ENCODE measurements at regions not wholly inside any gene's neighbourhood (a gene's known extent, or its start where the extent isn't known, plus 50 kb on each side); places are given as distances from the start of the nearest gene placed in this dataset.

- no peak for DNase-seq (ENCODE audit: low read depth in 2 of 2, low spot score in 1 of 2)
These were observed 279.0 kb downstream of the PTPRU start for GRCh38 chr1:29515170-29515955.

DNA sequence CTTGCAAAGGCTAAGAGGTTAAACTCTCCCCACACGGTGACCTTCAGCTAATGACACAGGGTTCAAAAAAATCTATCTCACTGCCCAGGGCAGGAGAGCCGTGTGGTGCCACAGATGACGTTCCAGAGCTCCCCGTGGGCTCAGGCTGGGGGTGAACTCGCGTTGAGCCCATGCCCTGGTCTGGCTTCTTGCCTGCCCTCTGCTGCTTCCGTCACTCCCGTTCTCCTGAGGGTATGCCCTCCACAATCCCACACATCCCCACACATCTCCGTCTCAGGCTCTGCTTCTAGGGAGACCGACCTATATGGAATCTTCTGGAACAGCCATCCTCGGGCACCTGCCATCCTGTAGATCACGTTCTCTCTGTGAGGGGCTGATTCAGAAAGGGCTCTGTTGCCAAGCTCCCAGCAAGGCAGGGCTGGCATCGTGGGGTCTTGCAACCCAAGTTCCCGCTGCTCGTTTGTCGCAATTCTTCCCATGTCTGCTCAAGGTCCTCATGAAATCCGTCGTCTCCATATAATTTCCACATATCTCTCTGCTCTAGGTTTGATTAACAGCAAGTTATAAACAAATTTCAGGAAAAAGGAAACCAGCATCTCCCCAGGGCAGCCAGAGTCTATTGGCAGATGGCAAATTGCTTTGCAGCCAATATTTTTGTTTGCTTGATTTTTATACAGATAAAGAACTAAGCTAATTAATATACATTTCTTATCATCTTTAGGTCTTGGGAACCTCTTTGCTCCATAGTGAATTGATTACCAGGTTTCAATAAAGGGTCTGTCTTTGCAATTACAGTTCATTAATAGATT is 278.2 kb downstream of the PTPRU start:
- DNase-seq (ENCODE audit: low read depth in 2 of 2, low spot score in 1 of 2): no peak

DNA sequence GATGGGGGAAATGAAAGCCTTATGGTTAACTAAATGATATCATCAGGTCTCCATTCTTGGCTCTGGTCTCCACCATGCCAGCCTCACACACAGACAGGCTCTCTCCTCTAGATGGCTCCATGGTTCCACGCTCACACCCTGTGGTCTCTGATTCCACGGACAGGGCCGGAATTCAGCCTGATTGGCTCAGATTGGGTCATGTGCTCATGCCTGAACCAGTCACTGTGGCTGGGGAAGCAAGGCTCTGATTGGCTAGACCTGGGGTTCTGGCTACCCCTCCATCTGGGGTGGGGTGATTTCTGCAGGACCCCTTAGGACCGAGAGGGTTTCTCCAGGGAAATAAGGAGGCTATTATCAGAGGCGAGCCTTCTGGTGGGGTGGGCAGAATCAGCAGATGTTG is 277.0 kb downstream of the PTPRU start:
- no peak for DNase-seq (ENCODE audit: low read depth in 2 of 2, low spot score in 1 of 2)

DNA sequence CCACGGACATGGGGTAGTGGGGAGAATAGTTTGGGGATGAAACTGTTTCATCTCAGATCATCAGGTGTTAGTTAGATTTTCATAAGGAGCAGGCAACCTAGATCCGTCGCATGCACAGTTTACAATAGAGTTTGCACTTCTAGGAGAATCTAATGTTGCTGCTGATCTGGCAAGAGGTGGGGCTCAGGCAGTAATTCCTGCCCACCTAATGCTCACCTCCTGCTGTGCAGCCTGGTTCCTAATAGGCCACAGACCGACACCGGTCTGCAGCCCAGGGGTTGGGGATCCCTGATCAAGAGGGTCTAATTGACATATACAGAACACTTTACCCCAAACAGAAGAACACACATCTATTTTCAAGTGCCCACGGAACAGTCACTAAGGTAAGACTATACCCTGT is 275.1 kb downstream of the PTPRU start:
- no peak for DNase-seq (ENCODE audit: low read depth in 2 of 2, low spot score in 1 of 2)

- no peak for DNase-seq (ENCODE audit: low read depth in 2 of 2, low spot score in 1 of 2)
These were observed 272.3 kb downstream of the PTPRU start for GRCh38 chr1:29508458-29509107.

- no peak for DNase-seq (ENCODE audit: low read depth in 2 of 2, low spot score in 1 of 2)
These were observed 270.4 kb downstream of the PTPRU start for GRCh38 chr1:29506678-29507225.

DNA sequence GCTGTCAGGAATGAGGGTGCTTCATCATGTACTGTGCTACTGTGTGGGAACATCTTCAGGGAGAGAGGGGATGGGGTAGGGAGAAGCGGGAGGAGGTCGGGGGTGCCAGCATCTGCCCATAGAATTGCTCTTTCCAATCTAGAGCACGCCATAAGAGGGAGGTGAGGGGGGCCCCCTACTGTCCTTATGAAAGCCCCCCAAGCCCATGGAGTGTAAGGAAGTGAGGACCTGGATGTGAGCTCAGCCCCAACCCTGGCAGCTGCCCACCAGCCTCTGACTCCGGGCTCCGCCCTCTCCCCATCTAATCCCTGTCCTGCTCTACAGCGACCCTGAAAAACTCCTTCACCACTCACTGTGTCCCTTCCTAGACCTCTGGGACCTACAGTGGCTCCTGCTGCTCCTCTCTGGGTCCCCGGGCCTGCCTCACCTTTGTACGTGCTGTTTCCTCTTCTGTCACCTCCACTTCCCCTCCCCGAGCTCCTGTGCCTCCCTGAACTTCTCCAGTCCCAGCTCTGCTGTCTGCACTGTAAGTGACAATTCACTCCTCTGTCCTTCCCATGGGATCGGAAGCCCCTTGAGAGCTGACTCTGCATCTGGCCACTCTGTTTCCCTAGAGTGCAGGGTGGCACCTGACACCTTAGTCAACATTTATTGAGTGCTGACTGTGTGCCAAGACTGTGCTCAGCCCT is 269.4 kb downstream of the PTPRU start:
- DNase-seq (ENCODE audit: low read depth in 2 of 2, low spot score in 1 of 2): no peak

DNA sequence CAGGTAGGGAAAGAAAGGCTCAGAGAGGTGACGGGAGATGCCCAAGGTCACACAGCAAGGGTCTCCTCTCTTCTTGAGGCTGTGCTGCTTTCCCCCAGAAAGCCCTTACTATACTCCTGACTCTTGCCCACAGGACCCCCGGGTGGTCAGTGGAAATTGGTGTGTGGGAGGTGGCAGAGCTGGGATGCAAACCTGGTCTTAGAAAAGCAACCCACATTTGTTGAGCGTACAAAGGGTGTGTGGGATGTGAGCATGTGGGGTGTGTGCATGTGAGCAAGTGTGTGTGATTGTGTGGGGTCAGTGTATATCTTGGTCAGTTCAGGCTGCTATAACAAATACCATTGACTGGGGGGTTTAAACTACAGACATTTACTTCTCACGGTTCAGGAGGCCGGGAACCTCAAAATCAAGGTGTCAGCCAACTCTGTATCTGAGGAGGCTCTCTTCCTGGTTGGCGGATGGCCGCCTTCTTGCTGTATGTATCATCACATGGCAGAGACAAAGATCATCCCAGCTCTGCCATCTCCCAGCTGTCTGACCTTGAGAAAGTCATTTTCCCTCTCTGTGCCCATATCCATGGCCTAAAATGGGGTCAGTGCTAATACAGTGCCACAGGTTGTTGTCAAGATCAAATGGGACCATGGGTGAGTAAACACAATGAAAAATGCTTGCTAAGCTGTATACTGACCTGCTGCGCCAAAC is 268.5 kb downstream of the PTPRU start:
- no peak for DNase-seq (ENCODE audit: low read depth in 2 of 2, low spot score in 1 of 2)

DNA sequence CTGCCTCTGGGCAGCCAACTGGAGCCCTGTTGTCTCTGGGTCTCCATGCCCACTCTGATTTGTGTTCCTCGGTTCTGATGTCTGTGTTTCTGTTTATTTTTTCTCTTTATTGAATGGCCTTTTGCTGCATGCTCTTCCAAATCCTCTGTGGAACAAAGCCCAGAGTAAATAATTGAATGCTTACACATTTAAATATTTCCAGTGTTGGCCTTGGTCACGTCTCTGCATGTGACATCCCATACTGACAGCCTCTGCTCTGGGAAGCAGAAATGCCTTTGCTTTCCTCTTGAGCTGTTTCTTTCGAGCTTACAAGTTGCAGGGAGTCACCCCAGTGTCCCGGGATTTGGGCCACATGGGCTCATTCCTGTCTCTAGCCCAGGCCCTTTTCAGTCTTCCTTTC is 267.9 kb downstream of the PTPRU start:
- no peak for DNase-seq (ENCODE audit: low read depth in 2 of 2, low spot score in 1 of 2)

DNA sequence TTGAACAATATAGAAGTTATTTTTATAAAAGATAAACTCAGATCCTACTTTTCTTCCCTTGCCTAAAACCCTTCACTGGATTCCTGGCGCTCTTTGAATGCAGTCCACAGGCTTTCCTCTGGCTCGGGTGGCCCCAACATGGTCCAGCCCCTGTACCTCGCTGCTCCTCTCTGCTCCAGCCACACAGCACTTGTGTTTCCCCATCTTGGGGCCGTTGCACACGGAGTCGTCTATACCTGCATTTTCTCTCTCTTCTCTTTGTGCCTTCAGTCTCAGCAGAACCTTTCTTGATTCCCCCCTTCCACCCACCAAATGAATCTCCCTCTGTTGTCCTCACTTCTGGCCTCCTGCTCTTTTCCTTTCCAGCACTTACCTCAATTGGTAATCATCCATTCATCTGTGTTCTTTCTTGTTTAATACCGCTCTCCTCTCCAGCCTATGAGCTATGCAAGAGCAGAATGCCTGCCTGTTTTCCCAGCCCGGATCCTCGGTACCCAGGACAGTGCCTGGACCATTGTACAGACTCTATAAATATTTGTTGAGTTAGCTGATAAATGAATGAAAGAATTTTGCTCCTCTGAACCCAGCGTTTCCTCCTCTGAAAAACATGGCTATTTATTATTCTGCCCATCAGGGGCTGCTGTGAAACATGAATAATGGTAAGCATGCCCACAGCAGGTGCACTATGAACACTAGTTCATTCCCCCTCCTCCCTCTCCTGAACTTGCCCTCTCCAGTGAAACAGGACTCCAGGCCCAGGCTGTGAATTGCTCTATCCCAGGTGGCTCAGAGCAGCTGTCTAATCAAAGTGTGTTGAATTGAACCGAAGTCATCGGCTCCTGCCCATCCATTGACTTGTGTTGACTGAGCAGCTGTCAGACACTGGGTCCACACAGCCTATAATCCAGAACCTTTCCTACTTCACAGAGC is 266.9 kb downstream of the PTPRU start:
- DNase-seq (ENCODE audit: low read depth in 2 of 2, low spot score in 1 of 2): no peak

GRCh38 chr1:29502225-29502910 is 266.0 kb downstream of the PTPRU start:
- DNase-seq (ENCODE audit: low read depth in 2 of 2, low spot score in 1 of 2): no peak

GRCh38 chr1:29501227-29501976 is 265.1 kb downstream of the PTPRU start:
- no peak for DNase-seq (ENCODE audit: low read depth in 2 of 2, low spot score in 1 of 2)

DNA sequence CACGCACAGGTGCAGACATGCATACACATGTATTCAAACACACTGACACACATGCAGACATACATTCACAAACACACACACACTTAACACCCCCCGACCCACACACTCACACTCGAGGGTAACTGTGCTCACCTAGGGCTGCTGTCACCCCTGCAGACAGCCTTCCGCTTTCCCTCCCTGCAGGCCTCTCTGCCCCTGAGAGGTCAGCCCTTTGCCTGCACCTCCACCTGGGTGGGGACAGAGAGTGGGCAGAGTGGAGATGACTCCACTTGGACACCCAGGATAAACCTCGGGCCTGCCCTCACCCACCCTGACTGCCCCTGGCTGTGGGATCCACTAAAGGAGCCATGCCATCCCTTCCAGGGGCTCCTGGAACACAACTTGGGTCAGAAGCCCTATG is 264.3 kb downstream of the PTPRU start:
- DNase-seq (ENCODE audit: low read depth in 2 of 2, low spot score in 1 of 2): no peak

DNA sequence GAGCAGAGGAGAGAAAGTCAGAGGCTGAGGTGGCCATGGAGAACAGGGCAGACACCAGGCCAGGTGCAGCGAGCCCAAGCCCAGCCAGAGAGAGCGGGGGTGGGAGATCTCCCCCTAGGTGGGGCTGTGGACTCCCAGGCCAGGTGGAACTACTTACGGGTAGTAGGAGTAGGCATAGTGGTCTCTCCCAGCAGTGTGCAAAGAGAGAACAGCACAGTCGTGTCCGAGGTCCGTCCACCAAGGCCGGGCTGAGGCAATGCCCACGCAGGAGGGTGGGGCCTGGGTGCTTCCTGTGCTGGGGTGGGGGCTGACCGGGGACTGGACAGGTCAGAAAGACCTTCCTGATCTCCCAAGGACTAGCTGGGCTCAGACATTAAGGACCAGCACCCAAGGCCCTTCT is 263.7 kb downstream of the PTPRU start:
- no peak for DNase-seq (ENCODE audit: low read depth in 2 of 2, low spot score in 1 of 2)

GRCh38 chr1:29499104-29499650 is 262.9 kb downstream of the PTPRU start:
- DNase-seq (ENCODE audit: low read depth in 2 of 2, low spot score in 1 of 2): no peak

DNA sequence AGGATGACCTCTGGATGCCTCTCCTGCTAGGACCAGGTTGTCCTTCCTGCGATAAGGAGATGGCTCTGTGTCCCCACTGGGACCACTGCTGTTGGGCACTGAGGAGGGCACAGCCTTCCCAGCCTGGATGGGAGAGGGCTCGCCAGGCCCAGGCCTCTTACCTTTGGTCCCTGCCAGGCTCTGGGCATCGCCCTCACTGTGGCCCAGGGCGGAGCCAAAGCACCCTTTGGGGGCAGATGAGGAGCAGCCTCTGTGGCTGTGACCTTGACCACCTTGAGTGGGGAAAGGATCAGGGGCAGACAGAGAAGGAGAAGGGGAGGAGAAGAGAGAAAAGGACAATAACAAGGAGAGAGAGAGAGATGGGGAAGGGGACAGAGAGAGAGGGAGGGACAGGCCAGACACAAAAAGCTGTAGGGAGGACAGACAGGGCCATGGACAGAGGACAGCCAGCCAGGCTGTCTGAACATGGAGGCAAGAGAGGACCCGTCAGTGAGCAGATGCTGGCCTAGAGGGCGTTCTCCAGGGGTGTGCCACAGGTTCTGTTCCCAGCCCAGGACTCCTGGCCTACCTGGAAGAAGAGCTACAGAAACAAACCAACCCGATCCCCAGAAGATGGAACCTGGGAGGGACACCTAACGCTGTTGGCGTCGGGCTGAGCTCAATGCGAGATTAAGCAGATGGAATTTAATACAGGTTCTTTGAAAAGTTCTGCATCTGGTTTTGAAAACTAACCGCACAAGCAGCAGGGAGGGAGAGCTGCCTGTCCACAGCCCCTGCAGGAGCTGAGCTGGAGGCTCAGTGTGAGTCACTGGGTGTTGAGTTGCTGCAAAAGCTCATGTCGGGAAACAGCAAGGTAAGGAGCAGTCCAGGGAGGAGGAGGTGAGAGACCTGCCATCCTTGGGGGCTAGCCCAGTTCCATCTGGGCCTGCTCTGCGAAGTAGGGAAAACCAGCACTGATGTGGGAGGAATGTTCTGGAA is 262.1 kb downstream of the PTPRU start:
- no peak for DNase-seq (ENCODE audit: low read depth in 2 of 2, low spot score in 1 of 2)

All from stimulated activated CD8-positive, alpha-beta memory T cell treated with anti-CD3 and anti-CD28 coated beads, Interleukin-4, amount 100 ng/mL, for 1 hour (primary cell).